ENCODE measurements at regions not wholly inside any gene's neighbourhood (a gene's known extent, or its start where the extent isn't known, plus 50 kb on each side); places are given as distances from the start of the nearest gene placed in this dataset.
A peak's percentile ranks its signal among the peaks of the same experiment; 100 is the strongest.

GRCh38 chr20:60599381-60599780, 641.2 kb downstream of the CDH26 start:
- no peak for DNase-seq

GRCh38 chr20:60600036-60600435, 641.8 kb downstream of the CDH26 start:
- DNase-seq, result no peak

- DNase-seq, result no peak
Observed at GRCh38 chr20:60624066-60624465, 628.0 kb upstream of the CDH4 start.

GRCh38 chr20:60627751-60628565, 624.1 kb upstream of the CDH4 start:
- peak; percentile 33 for DNase-seq

- no peak for DNase-seq
Observed at GRCh38 chr20:60628749-60629148, 623.3 kb upstream of the CDH4 start.

- DNase-seq, result no peak
Observed at GRCh38 chr20:60629206-60629605, 622.9 kb upstream of the CDH4 start.

- peak; percentile 94 for DNase-seq
Observed at GRCh38 chr20:60630609-60631008, 621.5 kb upstream of the CDH4 start.

GRCh38 chr20:60631585-60632287, 620.3 kb upstream of the CDH4 start:
- peak; percentile 85 for DNase-seq

GRCh38 chr20:60632391-60633262, 619.4 kb upstream of the CDH4 start:
- DNase-seq, result peak; percentile 54

GRCh38 chr20:60634491-60635172, 617.4 kb upstream of the CDH4 start:
- DNase-seq, result peak; percentile 61

- no peak for DNase-seq
Observed at GRCh38 chr20:60636417-60636816, 615.6 kb upstream of the CDH4 start.

GRCh38 chr20:60637801-60638200, 614.3 kb upstream of the CDH4 start:
- no peak for DNase-seq

GRCh38 chr20:60638430-60639098, 613.5 kb upstream of the CDH4 start:
- no peak for DNase-seq

- no peak for DNase-seq
Observed at GRCh38 chr20:60641879-60642447, 610.1 kb upstream of the CDH4 start.

GRCh38 chr20:60642541-60642940, 609.5 kb upstream of the CDH4 start:
- DNase-seq, result no peak

- no peak for DNase-seq
Observed at GRCh38 chr20:60648556-60648955, 603.5 kb upstream of the CDH4 start.

GRCh38 chr20:60649541-60649940, 602.5 kb upstream of the CDH4 start:
- DNase-seq, result no peak

- DNase-seq, result no peak
Observed at GRCh38 chr20:60650087-60650486, 602.0 kb upstream of the CDH4 start.

- DNase-seq, result no peak
Observed at GRCh38 chr20:60652046-60652445, 600.0 kb upstream of the CDH4 start.

GRCh38 chr20:60652615-60653014, 599.4 kb upstream of the CDH4 start:
- DNase-seq, result no peak

- DNase-seq, result no peak
Observed at GRCh38 chr20:60653111-60653845, 598.8 kb upstream of the CDH4 start.

Measured in NCI-H82 (cell line).